Gastrocnemius medialis (tissue), 4 donors: ENCODE measurements at regions not wholly inside any gene's neighbourhood (a gene's known extent, or its start where the extent isn't known, plus 50 kb on each side); places are given as distances from the start of the nearest gene placed in this dataset.

Source experiments
- CTCF ChIP-seq, 5 experiments: fragments of 450-650 bp in 3 of 5; fragments of 200-600 bp in 2 of 5; sonication (generic) in 2 of 5; IDR thresholded peaks in 4 of 5; conservative IDR thresholded peaks in 1 of 5; 1 replicate in 4 of 5; 2 replicates in 1 of 5; pipeline ENCODE4 v1.5.1; 2016 to 2019; ENCODE audit warnings: antibody characterized with exemption in 5 of 5, mild to moderate bottlenecking in 3 of 5, moderate library complexity in 3 of 5
- POLR2A ChIP-seq, 2 donors: fragments of 450-650 bp; IDR thresholded peaks; one replicate each; pipeline ENCODE4 v1.6.1; 2017; ENCODE audit warnings: antibody characterized with exemption in 2 of 2, mild to moderate bottlenecking in 2 of 2, moderate library complexity in 2 of 2

- TF ChIP-seq CTCF (IDR thresholded peaks at IDR 0.05 in 4 of 5, conservative IDR thresholded peaks at IDR 0.05 in 1 of 5) (no peak), POLR2A (IDR thresholded peaks at IDR 0.05) (no peak)
Measured at GRCh38 chr13:107006661-107007060, 438.7 kb upstream of the ARGLU1 start.
